ENCODE measurements at regions not wholly inside any gene's neighbourhood (a gene's known extent, or its start where the extent isn't known, plus 50 kb on each side); places are given as distances from the start of the nearest gene placed in this dataset.

GRCh38 chr6:166057431-166057830 is 110.2 kb downstream of the TBXT start:
- Histone ChIP-seq H3K9me2 (replicated peaks; ENCODE audit: low read length) (no peaks in the 10 kb centered on the region), H4K20me1 (ENCODE audit: low read length) (no peaks in the 10 kb centered on the region), H3K4me1 (ENCODE audit: insufficient read depth, low read length) (no peaks in the 10 kb centered on the region), H3K27me3 (ENCODE audit: low read length) (no peaks in the 10 kb centered on the region), H3K4me3 (ENCODE audit: low read length) (no peak overlapping the region), H3K9me3 (ENCODE audit: low read length) (no peaks in the 10 kb centered on the region), H3K27ac (ENCODE audit: low read length) (no peak overlapping the region), H3K9ac (ENCODE audit: low read length) (no peak overlapping the region), H3K36me3 (ENCODE audit: low read depth, low read length) (no peaks in the 10 kb centered on the region), H3K4me2 (ENCODE audit: low read length) (no peak overlapping the region), H3K79me2 (ENCODE audit: low read length) (no peaks in the 10 kb centered on the region), H2AFZ (ENCODE audit: low read length) (no peak overlapping the region), H3F3A (ENCODE audit: low read length, unreplicated experiment) (no peaks in the 10 kb centered on the region)
- BruUV-seq (replicated peaks), result no TSS peak
- DNase-seq (no peak), ATAC-seq (no peak)
- no peak for TF ChIP-seq EZH2 (IDR thresholded peaks at IDR 0.05; ENCODE audit: low read length, unreplicated experiment)
- TF ChIP-seq CTCF (conservative IDR thresholded peaks at IDR 0.05; ENCODE audit: low read depth, low read length), result no peak
- no peak for TF ChIP-seq EZH2phosphoT487 (IDR thresholded peaks at IDR 0.05; ENCODE audit: borderline replicate concordance, low read length)
- ChIA-PET POLR2A (ENCODE audit: unreplicated experiment) (no interaction called here), CTCF (no interaction called here)
- intact Hi-C loops (cut with micrococcal nuclease), result no loop called here

- no peak overlapping the region for H3K9ac ChIP-seq (ENCODE audit: low read length)
- CTCF ChIA-PET, result no interaction called here
- DNase-seq (no peak), ATAC-seq (no peak)
- no peaks in the 10 kb centered on the region for H3K36me3 ChIP-seq (ENCODE audit: low read depth, low read length)
- H3K4me3 ChIP-seq (ENCODE audit: low read length), result no peak overlapping the region
- H3F3A ChIP-seq (ENCODE audit: low read length, unreplicated experiment), result no peaks in the 10 kb centered on the region
- H3K4me1 ChIP-seq (ENCODE audit: insufficient read depth, low read length), result no peaks in the 10 kb centered on the region
- no peak overlapping the region for H3K4me2 ChIP-seq (ENCODE audit: low read length)
- intact Hi-C loops (cut with micrococcal nuclease), result no loop called here
- H3K9me3 ChIP-seq (ENCODE audit: low read length), result no peaks in the 10 kb centered on the region
- no peaks in the 10 kb centered on the region for H3K9me2 ChIP-seq (replicated peaks; ENCODE audit: low read length)
- H2AFZ ChIP-seq (ENCODE audit: low read length), result no peak overlapping the region
- no TSS peak for BruUV-seq (replicated peaks)
- POLR2A ChIA-PET (ENCODE audit: unreplicated experiment), result no interaction called here
- H3K27me3 ChIP-seq (ENCODE audit: low read length), result no peaks in the 10 kb centered on the region
- H3K79me2 ChIP-seq (ENCODE audit: low read length), result no peaks in the 10 kb centered on the region
- H4K20me1 ChIP-seq (ENCODE audit: low read length), result no peaks in the 10 kb centered on the region
- H3K27ac ChIP-seq (ENCODE audit: low read length), result no peak overlapping the region
- TF ChIP-seq EZH2phosphoT487 (IDR thresholded peaks at IDR 0.05; ENCODE audit: borderline replicate concordance, low read length) (no peak), CTCF (conservative IDR thresholded peaks at IDR 0.05; ENCODE audit: low read depth, low read length) (no peak), EZH2 (IDR thresholded peaks at IDR 0.05; ENCODE audit: low read length, unreplicated experiment) (no peak)
Measured at GRCh38 chr6:166056637-166057036, 111.0 kb downstream of the TBXT start.

GRCh38 chr6:166055801-166056200 is 111.8 kb downstream of the TBXT start:
- Histone ChIP-seq H3K4me2 (ENCODE audit: low read length) (no peak overlapping the region), H2AFZ (ENCODE audit: low read length) (no peak overlapping the region), H3K27me3 (ENCODE audit: low read length) (no peaks in the 10 kb centered on the region), H3K9me2 (replicated peaks; ENCODE audit: low read length) (no peaks in the 10 kb centered on the region), H4K20me1 (ENCODE audit: low read length) (no peaks in the 10 kb centered on the region), H3K9me3 (ENCODE audit: low read length) (no peaks in the 10 kb centered on the region), H3F3A (ENCODE audit: low read length, unreplicated experiment) (no peaks in the 10 kb centered on the region), H3K4me1 (ENCODE audit: insufficient read depth, low read length) (no peaks in the 10 kb centered on the region), H3K27ac (ENCODE audit: low read length) (no peak overlapping the region), H3K9ac (ENCODE audit: low read length) (no peak overlapping the region), H3K79me2 (ENCODE audit: low read length) (no peaks in the 10 kb centered on the region), H3K4me3 (ENCODE audit: low read length) (no peak overlapping the region), H3K36me3 (ENCODE audit: low read depth, low read length) (no peaks in the 10 kb centered on the region)
- BruUV-seq (replicated peaks), result no TSS peak
- TF ChIP-seq EZH2phosphoT487 (IDR thresholded peaks at IDR 0.05; ENCODE audit: borderline replicate concordance, low read length) (no peak), CTCF (conservative IDR thresholded peaks at IDR 0.05; ENCODE audit: low read depth, low read length) (no peak), EZH2 (IDR thresholded peaks at IDR 0.05; ENCODE audit: low read length, unreplicated experiment) (no peak)
- ChIA-PET POLR2A (ENCODE audit: unreplicated experiment) (no interaction called here), CTCF (no interaction called here)
- intact Hi-C loops (cut with micrococcal nuclease), result no loop called here
- ATAC-seq, result no peak
- no peak for DNase-seq
